ENCODE measurements at regions not wholly inside any gene's neighbourhood (a gene's known extent, or its start where the extent isn't known, plus 50 kb on each side); places are given as distances from the start of the nearest gene placed in this dataset.

DNA sequence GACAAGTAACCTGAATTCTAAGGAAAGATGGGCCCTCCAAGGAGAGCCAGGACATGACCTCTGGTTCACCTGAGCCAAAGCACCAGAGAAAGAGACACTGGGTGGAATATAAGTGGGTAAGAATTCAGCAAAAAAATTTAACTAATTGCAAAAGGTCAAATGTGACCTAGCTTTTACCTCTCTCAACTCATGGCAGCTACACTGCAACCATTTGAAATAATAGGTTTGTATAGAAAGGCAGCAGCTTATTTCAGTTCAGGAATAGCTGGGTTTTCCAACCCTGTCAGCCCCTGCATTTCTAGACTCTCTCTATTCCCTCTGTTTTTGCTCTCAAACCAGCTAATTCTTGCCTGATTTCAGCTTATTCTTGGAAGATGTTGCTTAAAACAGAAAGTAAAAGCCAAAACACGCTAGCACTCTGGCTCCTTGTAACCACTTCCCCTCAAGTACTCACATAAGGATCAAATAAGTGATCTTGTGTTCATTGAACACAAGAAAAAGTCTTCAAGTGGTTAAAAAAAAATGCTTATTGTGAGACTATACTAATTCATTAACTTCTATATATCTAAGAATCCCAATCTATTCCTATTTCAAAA lies 101.1 kb upstream of the NR4A3 start:
- Histone ChIP-seq H3K4me1 (peaks cover 0 to 7% (median 0%) of the 10 kb centered on the region in 4 donors), H3K27ac (no peak overlapping the region), H3K9me3 (no peaks in the 10 kb centered on the region), H3K36me3 (no peaks in the 10 kb centered on the region), H3K27me3 (no peaks in the 10 kb centered on the region), H3K4me3 (peak overlapping the region in 1 of 2 donors; percentile 12)
- no peak for TF ChIP-seq CTCF (IDR thresholded peaks at IDR 0.05)
- DNase-seq, result no peak
- intact Hi-C loops (cut with DNase I; ENCODE audit: low total_unique reads), result no loop called here

DNA sequence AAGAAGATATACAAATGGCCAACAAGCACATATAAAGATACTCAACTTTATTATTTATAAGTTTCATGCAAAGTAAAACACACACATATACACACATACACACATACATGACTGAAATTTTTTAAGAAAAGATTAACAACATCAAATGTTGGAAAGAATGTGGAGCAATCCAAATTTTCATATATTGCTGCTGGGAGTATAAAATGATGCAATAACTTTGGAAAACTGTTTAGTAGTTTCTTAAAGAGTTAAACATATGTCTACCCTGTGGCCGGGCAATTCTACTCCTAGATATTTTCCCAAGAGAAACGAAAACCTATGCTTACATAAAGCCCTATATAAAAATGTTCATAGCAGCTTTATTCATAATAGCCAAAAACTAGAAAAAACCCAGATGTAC lies 99.8 kb upstream of the NR4A3 start:
- no peak overlapping the region for H3K27ac ChIP-seq
- H3K4me3 ChIP-seq, result no peak overlapping the region
- H3K27me3 ChIP-seq, result no peaks in the 10 kb centered on the region
- H3K9me3 ChIP-seq, result no peaks in the 10 kb centered on the region
- H3K36me3 ChIP-seq, result no peaks in the 10 kb centered on the region
- H3K4me1 ChIP-seq, result peaks cover 0 to 7% (median 0%) of the 10 kb centered on the region in 4 donors
- intact Hi-C loops (cut with DNase I; ENCODE audit: low total_unique reads), result no loop called here
- no peak for TF ChIP-seq CTCF (IDR thresholded peaks at IDR 0.05)
- no peak for DNase-seq

DNA sequence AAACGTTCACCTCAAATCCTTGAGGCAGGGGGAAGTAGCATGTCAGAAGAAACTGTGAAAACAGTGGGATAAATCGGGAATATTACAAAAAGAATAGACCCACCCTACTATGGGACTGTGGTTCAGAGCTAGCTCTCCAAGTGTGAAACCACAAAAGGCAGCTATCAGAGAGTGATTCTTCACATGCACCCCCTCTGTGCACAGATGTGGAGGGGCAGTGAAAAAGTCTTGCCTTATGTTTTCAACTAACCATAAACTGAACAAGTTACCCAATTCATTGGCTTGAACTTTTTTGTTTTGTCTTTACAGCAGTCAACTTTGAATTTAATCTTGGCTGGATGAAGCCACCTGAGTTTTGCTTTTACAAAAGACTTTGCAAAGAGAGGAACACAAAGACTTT lies 98.8 kb upstream of the NR4A3 start:
- H3K27ac ChIP-seq, result no peak overlapping the region
- no peak for TF ChIP-seq CTCF (IDR thresholded peaks at IDR 0.05)
- H3K4me3 ChIP-seq, result no peak overlapping the region
- H3K4me1 ChIP-seq, result peaks cover 0 to 7% (median 0%) of the 10 kb centered on the region in 4 donors
- DNase-seq, result no peak
- H3K9me3 ChIP-seq, result no peaks in the 10 kb centered on the region
- H3K27me3 ChIP-seq, result no peaks in the 10 kb centered on the region
- intact Hi-C loops (cut with DNase I; ENCODE audit: low total_unique reads), result no loop called here
- H3K36me3 ChIP-seq, result no peaks in the 10 kb centered on the region

- no peak for TF ChIP-seq CTCF (IDR thresholded peaks at IDR 0.05)
- DNase-seq, result no peak
- no peak overlapping the region for H3K27ac ChIP-seq
- intact Hi-C loops (cut with DNase I; ENCODE audit: low total_unique reads), result no loop called here
- peaks cover 0 to 7% (median 0%) of the 10 kb centered on the region in 4 donors for H3K4me1 ChIP-seq
- no peaks in the 10 kb centered on the region for H3K27me3 ChIP-seq
- H3K9me3 ChIP-seq, result no peaks in the 10 kb centered on the region
- H3K4me3 ChIP-seq, result no peak overlapping the region
- no peaks in the 10 kb centered on the region for H3K36me3 ChIP-seq
Observed at GRCh38 chr9:99724640-99725039, 97.0 kb upstream of the NR4A3 start.

GRCh38 chr9:99725852-99726251 lies 95.8 kb upstream of the NR4A3 start:
- Histone ChIP-seq H3K27ac (no peak overlapping the region), H3K27me3 (no peaks in the 10 kb centered on the region), H3K9me3 (no peaks in the 10 kb centered on the region), H3K4me1 (no peaks in the 10 kb centered on the region), H3K36me3 (no peaks in the 10 kb centered on the region), H3K4me3 (no peak overlapping the region)
- no peak for DNase-seq
- intact Hi-C loops (cut with DNase I; ENCODE audit: low total_unique reads), result no loop called here
- no peak for TF ChIP-seq CTCF (IDR thresholded peaks at IDR 0.05)

GRCh38 chr9:99726758-99727157 lies 94.9 kb upstream of the NR4A3 start:
- no peak for DNase-seq
- Histone ChIP-seq H3K36me3 (no peaks in the 10 kb centered on the region), H3K9me3 (no peaks in the 10 kb centered on the region), H3K27me3 (no peaks in the 10 kb centered on the region), H3K27ac (no peak overlapping the region), H3K4me1 (no peaks in the 10 kb centered on the region), H3K4me3 (no peak overlapping the region)
- TF ChIP-seq CTCF (IDR thresholded peaks at IDR 0.05), result no peak
- intact Hi-C loops (cut with DNase I; ENCODE audit: low total_unique reads), result no loop called here

Measured in tibial artery (tissue), 4 donors.